Right renal cortex interstitium (tissue), 3 donors: ENCODE measurements at regions not wholly inside any gene's neighbourhood (a gene's known extent, or its start where the extent isn't known, plus 50 kb on each side); places are given as distances from the start of the nearest gene placed in this dataset.
"Not testable (repeated sequence)": the region's sequence is repeated elsewhere in the genome, so short reads cannot be mapped to it uniquely, and the experiment has no call there.

Experiments
- DNase-seq, 3 donors: peaks; one replicate each; pipeline ENCODE4 v3.0.0-alpha.2; 2013; ENCODE audit warnings: low read depth in 3 of 3, low spot score in 2 of 3

- DNase-seq, result no peak
Measured at GRCh38 chr6:82783587-82784236, 281.9 kb downstream of the UBE3D start.

DNA sequence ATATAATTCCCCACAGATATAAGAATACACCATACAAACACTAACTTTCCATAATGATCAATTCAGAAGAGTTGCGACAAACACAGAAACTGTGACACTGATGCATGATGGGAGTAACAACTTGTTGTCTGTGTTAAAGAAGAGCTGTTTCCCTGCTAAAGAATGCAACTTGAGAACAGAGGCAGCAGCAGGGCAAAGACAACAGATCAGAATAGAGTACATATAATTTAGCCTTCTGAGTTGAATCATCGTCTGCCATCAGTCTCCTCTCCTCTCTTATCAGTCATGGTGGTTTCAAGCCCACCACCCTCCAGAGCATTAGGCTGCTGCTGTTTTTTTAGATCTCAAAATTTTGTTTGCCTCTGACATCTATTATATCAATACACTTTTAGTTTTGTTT, 280.4 kb downstream of the UBE3D start:
- DNase-seq, result no peak

- no peak for DNase-seq
Measured at GRCh38 chr6:82786248-82786647, 279.4 kb downstream of the UBE3D start.

- no peak for DNase-seq
Measured at GRCh38 chr6:82795940-82796339, 269.7 kb downstream of the UBE3D start.

DNA sequence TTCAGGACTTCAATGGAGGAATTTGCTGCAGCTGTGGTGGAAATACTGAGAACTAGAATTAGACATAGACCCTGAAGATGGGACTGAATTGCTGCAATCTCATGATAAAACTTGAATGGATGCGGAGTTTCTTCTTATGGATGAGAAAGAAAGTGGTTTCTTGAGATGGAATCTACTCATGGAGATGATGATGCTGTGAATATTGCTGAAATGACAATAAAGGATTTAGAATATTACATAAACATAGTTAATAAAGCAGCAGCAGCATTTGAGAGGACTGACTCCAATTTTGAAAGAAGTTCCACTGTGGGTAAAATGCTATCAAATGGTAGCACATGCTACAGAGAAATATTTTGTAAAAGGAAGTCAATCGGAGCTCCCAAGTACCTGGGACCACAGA, 264.6 kb downstream of the UBE3D start:
- no peak for DNase-seq

DNA sequence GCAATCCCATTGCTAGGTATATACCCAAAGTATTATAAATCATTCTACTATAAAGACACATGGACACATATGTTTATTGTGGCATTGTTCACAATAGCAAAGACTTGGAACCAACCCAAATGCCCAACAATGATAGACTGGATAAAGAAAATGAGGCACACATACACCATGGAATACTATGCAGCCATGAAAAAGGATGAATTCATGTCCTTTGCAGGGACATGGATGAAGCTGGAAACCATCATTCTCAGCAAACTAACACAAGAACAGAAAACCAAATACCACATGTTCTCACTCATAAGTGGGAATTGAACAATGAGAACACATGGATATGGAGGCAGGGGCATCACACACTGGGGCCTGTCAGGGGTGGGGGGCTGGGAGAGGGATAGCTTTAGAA, 249.4 kb downstream of the UBE3D start:
- DNase-seq, result not testable (repeated sequence)

DNA sequence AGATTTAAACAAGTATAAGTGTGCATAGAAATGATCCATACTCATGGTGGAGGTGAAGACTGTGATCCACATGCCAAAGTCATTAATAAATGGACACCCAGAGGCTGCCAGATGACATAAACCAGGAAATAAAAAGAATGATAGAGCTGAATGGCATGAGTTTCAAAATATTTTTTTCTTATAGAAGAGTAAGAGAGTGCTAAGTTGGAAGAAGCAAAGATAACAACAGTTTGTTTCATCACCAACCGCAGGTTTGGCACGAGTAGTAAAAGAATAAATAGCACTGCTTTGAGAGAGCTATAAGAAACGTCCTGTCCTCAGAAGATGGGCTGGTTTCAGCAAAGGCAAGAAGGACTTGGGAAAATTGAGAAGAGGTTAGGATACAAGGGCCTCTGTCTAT, 246.9 kb downstream of the UBE3D start:
- DNase-seq, result no peak

GRCh38 chr6:82823361-82823760, 242.3 kb downstream of the UBE3D start:
- no peak for DNase-seq

GRCh38 chr6:82832811-82833210, 232.8 kb downstream of the UBE3D start:
- DNase-seq, result no peak

GRCh38 chr6:82833481-82833880, 232.2 kb downstream of the UBE3D start:
- no peak for DNase-seq

DNA sequence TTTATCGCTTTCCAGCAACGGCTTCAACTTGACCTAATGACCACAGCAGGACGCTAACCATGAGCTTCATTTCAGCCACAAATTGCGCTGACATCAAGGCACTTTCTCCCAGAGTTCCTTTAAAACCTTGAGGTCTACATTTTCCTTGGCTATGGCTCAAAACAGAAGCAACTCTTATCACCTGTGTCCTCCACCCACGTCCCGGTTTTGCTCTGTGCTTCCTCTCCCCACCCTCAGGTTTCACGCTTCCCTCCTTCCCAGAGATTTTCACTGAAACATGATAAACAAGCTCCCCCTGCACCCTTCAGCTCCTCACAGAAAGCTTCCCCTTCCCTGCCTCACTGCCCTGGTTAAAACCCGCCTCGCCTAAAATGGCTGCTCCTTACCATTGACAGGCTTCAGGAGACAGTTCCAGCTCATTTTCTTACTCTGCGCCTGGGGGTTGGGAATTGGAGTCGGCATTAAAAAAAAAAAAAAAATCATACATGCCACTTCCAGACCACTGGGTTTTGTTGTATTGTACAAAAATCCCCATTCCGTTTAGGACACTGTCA, 229.5 kb downstream of the UBE3D start:
- no peak for DNase-seq

GRCh38 chr6:82840571-82840970, 225.1 kb downstream of the UBE3D start:
- DNase-seq, result no peak

DNA sequence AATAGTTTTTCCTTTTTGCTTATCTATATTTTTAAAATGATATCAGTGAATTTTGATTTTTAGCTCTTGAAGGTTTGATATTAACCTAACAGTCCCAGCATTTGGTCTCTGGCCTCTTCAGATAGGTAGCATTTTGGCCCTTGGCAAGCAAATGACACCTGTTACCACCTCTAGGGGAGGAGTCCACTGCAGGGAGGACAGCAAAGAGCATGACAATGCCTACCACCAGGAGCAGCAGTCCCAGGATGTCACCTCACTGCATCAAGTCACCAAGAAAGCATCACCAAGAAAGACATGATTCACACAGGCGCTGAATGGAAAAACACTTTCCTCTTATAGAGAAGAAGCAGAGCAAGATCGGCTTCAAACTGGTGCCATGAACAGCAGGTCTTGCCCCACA, 224.3 kb downstream of the UBE3D start:
- DNase-seq, result no peak
